PC-9 (cell line): ENCODE measurements at regions not wholly inside any gene's neighbourhood (a gene's known extent, or its start where the extent isn't known, plus 50 kb on each side); places are given as distances from the start of the nearest gene placed in this dataset.
"Not testable (repeated sequence)": the region's sequence is repeated elsewhere in the genome, so short reads cannot be mapped to it uniquely, and the experiment has no call there.

ENCODE experiments used
- BruUV-seq: library from RNA; stranded (reverse); fragments of 400-500 nt; replicated peaks from 2 replicates; lab custom pipeline; 2021; lab: Mats Ljungman, UMichigan
- CTCF ChIA-PET: fragments of 300-600 bp; sonication (Branson Sonifier 250); formaldehyde crosslinking; loops from one replicate; lab custom pipeline; 2022; ENCODE audit warnings: antibody characterized with exemption; lab: Charles Lee
- POLR2A ChIA-PET: fragments of 300-600 bp; sonication (Branson Sonifier 250); formaldehyde crosslinking; loops from one replicate; lab custom pipeline; 2022; ENCODE audit warnings: antibody characterized with exemption; ENCODE audit not compliant: unreplicated experiment; lab: Charles Lee
- DNase-seq, 2 experiments: peaks; one replicate each; pipeline versions ENCODE4 v3.0.0 to v3.0.0-alpha.2; 2015 to 2022; ENCODE audit warnings: mixed read lengths in 1 of 2
- H2AFZ ChIP-seq: fragments of 200-600 bp; sonication (generic); 2 replicates; pipeline ENCODE4 v1.8.1; 2017; ENCODE audit warnings: antibody characterized with exemption
- H3F3A ChIP-seq: fragments of 200-600 bp; sonication (generic); 2 replicates; pipeline ENCODE4 v1.8.1; 2017; ENCODE audit warnings: antibody characterized with exemption, mild to moderate bottlenecking, low read depth; ENCODE audit not compliant: insufficient read depth
- H3K27ac ChIP-seq: fragments of 200-600 bp; sonication (generic); 2 replicates; pipeline ENCODE4 v1.6.1; 2016; ENCODE audit warnings: mixed run types
- H3K27me3 ChIP-seq: fragments of 200-600 bp; sonication (generic); 2 replicates; pipeline ENCODE4 v1.6.1; 2016; ENCODE audit warnings: low read depth, mixed run types; ENCODE audit not compliant: insufficient read depth
- H3K36me3 ChIP-seq: fragments of 200-600 bp; sonication (generic); 2 replicates; pipeline ENCODE4 v1.6.1; 2016; ENCODE audit warnings: low read depth, mixed run types
- H3K4me1 ChIP-seq: fragments of 200-600 bp; sonication (generic); replicated peaks from 2 replicates; pipeline ENCODE4 v1.6.1; 2016; ENCODE audit warnings: mixed run types; ENCODE audit not compliant: insufficient read depth
- H3K4me2 ChIP-seq: fragments of 200-600 bp; sonication (generic); 2 replicates; pipeline ENCODE4 v1.6.1; 2017; ENCODE audit warnings: mixed run types
- H3K4me3 ChIP-seq: fragments of 200-600 bp; sonication (generic); 2 replicates; pipeline ENCODE4 v1.6.1; 2016; ENCODE audit warnings: mixed run types
- H3K79me2 ChIP-seq: fragments of 200-600 bp; sonication (generic); 2 replicates; pipeline ENCODE4 v1.6.1; 2017; ENCODE audit warnings: low read depth, mixed run types
- H3K9me2 ChIP-seq: fragments of 200-600 bp; sonication (generic); 2 replicates; pipeline ENCODE4 v1.8.1; 2017; ENCODE audit warnings: mild to moderate bottlenecking; ENCODE audit not compliant: insufficient read depth
- H3K9me3 ChIP-seq: fragments of 200-600 bp; sonication (generic); 2 replicates; pipeline ENCODE4 v1.8.1; 2016; ENCODE audit warnings: low read depth; ENCODE audit not compliant: insufficient read depth
- H4K20me1 ChIP-seq: fragments of 200-600 bp; sonication (generic); 2 replicates; pipeline ENCODE4 v1.8.1; 2017; ENCODE audit not compliant: insufficient read depth
- CTCF ChIP-seq: fragments of 200-600 bp; sonication (generic); conservative IDR thresholded peaks from 2 replicates; pipeline ENCODE4 v1.6.1; 2017; ENCODE audit warnings: mixed run types, antibody characterized with exemption, mild to moderate bottlenecking, moderate library complexity
- EZH2 ChIP-seq: fragments of 200-600 bp; sonication (generic); IDR thresholded peaks from 2 replicates; pipeline ENCODE4 v1.8.0; 2017; ENCODE audit warnings: antibody characterized with exemption, low read depth
- intact Hi-C: fragments of 100-400 bp; cut with micrococcal nuclease; formaldehyde crosslinking; loops from one replicate; pipeline ENCODE4 v1.10.0; 2022; ENCODE audit not compliant: unreplicated experiment

- Histone ChIP-seq H3K9me2 (no peaks in the 10 kb centered on the region), H2AFZ (no peak overlapping the region), H4K20me1 (no peaks in the 10 kb centered on the region), H3K4me2 (no peak overlapping the region), H3K27me3 (no peaks in the 10 kb centered on the region), H3K4me1 (peaks cover 12% of the 10 kb centered on the region), H3K79me2 (no peaks in the 10 kb centered on the region), H3K36me3 (no peaks in the 10 kb centered on the region), H3K4me3 (no peak overlapping the region), H3K9me3 (no peaks in the 10 kb centered on the region), H3F3A (no peaks in the 10 kb centered on the region), H3K27ac (peak overlapping the region; percentile 48; the same call in 1 of the 2 replicates)
- CTCF ChIA-PET, result no interaction called here
- TF ChIP-seq CTCF (no peak), EZH2 (no peak)
- POLR2A ChIA-PET, result no interaction called here
- DNase-seq, result no peak
- BruUV-seq, result no TSS peak
- intact Hi-C loops, result loop anchor here (10.0 kb wide), 1 partner anchor 430 kb away; no protein-coding TSS in a partner anchor
These were observed 86.9 kb upstream of the GORAB start for GRCh38 chr1:170445096-170445495.

- no peak overlapping the region for H2AFZ ChIP-seq
- H3K36me3 ChIP-seq, result no peaks in the 10 kb centered on the region
- no peak overlapping the region for H3K4me3 ChIP-seq
- H4K20me1 ChIP-seq, result no peaks in the 10 kb centered on the region
- intact Hi-C loops, result loop anchor here (10.0 kb wide), 1 partner anchor 434 kb away; no protein-coding TSS in a partner anchor
- CTCF ChIA-PET, result no interaction called here
- peaks cover 12% of the 10 kb centered on the region for H3K4me1 ChIP-seq
- H3K79me2 ChIP-seq, result no peaks in the 10 kb centered on the region
- no TSS peak for BruUV-seq
- H3K9me3 ChIP-seq, result no peaks in the 10 kb centered on the region
- no peaks in the 10 kb centered on the region for H3F3A ChIP-seq
- no peak overlapping the region for H3K4me2 ChIP-seq
- POLR2A ChIA-PET, result no interaction called here
- no peak for DNase-seq
- H3K27me3 ChIP-seq, result no peaks in the 10 kb centered on the region
- no peaks in the 10 kb centered on the region for H3K9me2 ChIP-seq
- H3K27ac ChIP-seq, result no peak overlapping the region
- no peak for TF ChIP-seq CTCF
- TF ChIP-seq EZH2, result no peak
These were observed 83.3 kb upstream of the GORAB start for GRCh38 chr1:170448661-170449158.

- 0 out of 2 replicates have a peak, but pooled peaks have one; percentile 20 for TF ChIP-seq CTCF
- intact Hi-C loops, H2AFZ ChIP-seq, H4K20me1 ChIP-seq, CTCF ChIA-PET, H3K36me3 ChIP-seq, H3K27me3 ChIP-seq, H3K9me2 ChIP-seq, H3F3A ChIP-seq, H3K79me2 ChIP-seq, H3K4me3 ChIP-seq, H3K4me1 ChIP-seq, H3K4me2 ChIP-seq, BruUV-seq, POLR2A ChIA-PET, H3K9me3 ChIP-seq, H3K27ac ChIP-seq, DNase-seq: not testable (repeated sequence)
These were observed 74.5 kb upstream of the GORAB start for GRCh38 chr1:170457325-170458050.
